ENCODE measurements at regions not wholly inside any gene's neighbourhood (a gene's known extent, or its start where the extent isn't known, plus 50 kb on each side); places are given as distances from the start of the nearest gene placed in this dataset.

GRCh38 chr10:1972406-1972805, 235.1 kb upstream of the ADARB2 start:
- TF ChIP-seq EZH2 (IDR thresholded peaks at IDR 0.05; ENCODE audit: borderline replicate concordance, low read depth, low read length, severe bottlenecking) = no peak
- TF ChIP-seq CTCF (IDR thresholded peaks at IDR 0.05; ENCODE audit: borderline replicate concordance, extremely low read depth, low read length, poor library complexity, severe bottlenecking) = no peak

All from DND-41 (cell line).